Right cardiac atrium (tissue), 5 donors: ENCODE measurements at regions not wholly inside any gene's neighbourhood (a gene's known extent, or its start where the extent isn't known, plus 50 kb on each side); places are given as distances from the start of the nearest gene placed in this dataset.

Source experiments
- ATAC-seq, 2 donors: fragments of 200-7000 bp; cut with Tn5 transposase; one replicate each; pipeline versions ENCODE4 v1.8.0 to v1.9.1; 2020; ENCODE audit warnings: moderate library complexity in 2 of 2, mild to moderate bottlenecking in 1 of 2
- DNase-seq, 3 donors: peaks; one replicate each; pipeline ENCODE4 v3.0.0-alpha.2; 2020
- H3K27ac ChIP-seq: one replicate; pipeline ENCODE4 v1.5.1; 2013; ENCODE audit warnings: mild to moderate bottlenecking, low read length, control low read depth, moderate library complexity
- H3K27me3 ChIP-seq: one replicate; pipeline ENCODE4 v1.6.1; 2013; ENCODE audit not compliant: control insufficient read depth, insufficient read depth
- H3K4me1 ChIP-seq: one replicate; pipeline ENCODE4 v1.6.1; 2013; ENCODE audit warnings: low read length; ENCODE audit not compliant: control insufficient read depth, insufficient read depth
- H3K4me3 ChIP-seq: one replicate; pipeline ENCODE4 v1.5.1; 2013; ENCODE audit warnings: low read length, control low read depth
- H3K9me3 ChIP-seq: one replicate; pipeline ENCODE4 v1.6.1; 2013; ENCODE audit warnings: low read length; ENCODE audit not compliant: control insufficient read depth
- WGBS: extraction: QIAGEN DNeasy Blood & Tissue Kit; methylation state at CpG from one replicate; pipeline ENCODE4 v1.1.7; 2013; 5-methylcytosine and 5-hydroxymethylcytosine counted together
- intact Hi-C, 4 donors: fragments of 100-400 bp; cut with DNase I; formaldehyde crosslinking; loops; one replicate each; pipeline versions ENCODE4 v1.11.0 to v1.14.0; 2022 to 2023
- donor health status: healthy with polysubstance abuse.
- donor health status: DM: no; HTN: yes; CAD: no.
- donor health status: DM: no; HTN: no; CAD: no.
- donor health status: DM: no; HTN: yes; CAD: no; lungs with severe emphysema.
- donor health status: DM: yes; HTN: yes; CAD: no.

DNA sequence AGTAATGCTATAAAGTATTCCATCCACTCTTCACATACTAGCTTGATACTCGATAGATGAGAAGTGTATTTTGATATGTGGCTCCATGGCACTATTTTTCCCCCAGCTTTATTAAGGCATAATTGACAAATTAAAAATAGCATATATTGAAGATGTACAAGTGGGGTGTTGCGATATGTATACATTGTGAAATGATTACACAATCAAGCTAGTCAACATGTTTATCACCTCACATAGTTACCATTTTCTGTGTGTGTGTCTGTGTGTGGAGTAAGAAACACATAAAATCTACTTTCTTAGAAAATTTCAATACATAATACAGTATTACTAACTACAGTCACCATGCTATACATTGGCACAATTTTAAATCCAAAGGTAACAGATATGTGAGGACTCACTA, 82.5 kb upstream of the MYT1L start:
- H3K9me3 ChIP-seq, result no peaks in the 10 kb centered on the region
- no peak overlapping the region for H3K4me3 ChIP-seq
- WGBS, result 90% methylated on average over 2 of the region's 2 CpGs
- intact Hi-C loops, result no loop called here
- H3K27ac ChIP-seq, result no peak overlapping the region
- no peak for DNase-seq
- ATAC-seq, result no peak
- H3K27me3 ChIP-seq, result no peaks in the 10 kb centered on the region
- H3K4me1 ChIP-seq, result no peaks in the 10 kb centered on the region

DNA sequence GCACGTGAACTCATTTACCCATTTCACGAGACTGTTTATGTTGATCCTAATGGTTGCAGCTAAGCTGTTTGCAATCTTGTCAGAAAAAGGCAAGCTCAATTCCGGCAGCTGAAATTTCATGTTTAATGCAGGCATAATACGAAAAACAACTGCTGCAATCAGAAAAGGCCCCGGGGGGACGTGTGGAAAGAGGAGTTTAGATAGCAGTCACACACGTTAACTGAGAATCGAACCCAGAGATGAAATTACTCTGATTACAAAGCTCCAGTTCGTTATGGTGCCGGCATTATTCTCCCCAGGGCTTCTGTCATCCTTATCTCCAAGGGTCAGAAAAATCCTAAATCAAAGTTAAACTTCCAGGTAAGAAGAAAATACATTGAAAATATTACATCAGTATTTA, 79.9 kb upstream of the MYT1L start:
- H3K27me3 ChIP-seq, result no peaks in the 10 kb centered on the region
- 68% methylated on average over 10 of the region's 10 CpGs for WGBS
- intact Hi-C loops, result no loop called here
- DNase-seq, result no peak
- no peak overlapping the region for H3K4me3 ChIP-seq
- ATAC-seq, result no peak
- no peaks in the 10 kb centered on the region for H3K9me3 ChIP-seq
- H3K27ac ChIP-seq, result no peak overlapping the region
- no peaks in the 10 kb centered on the region for H3K4me1 ChIP-seq

DNA sequence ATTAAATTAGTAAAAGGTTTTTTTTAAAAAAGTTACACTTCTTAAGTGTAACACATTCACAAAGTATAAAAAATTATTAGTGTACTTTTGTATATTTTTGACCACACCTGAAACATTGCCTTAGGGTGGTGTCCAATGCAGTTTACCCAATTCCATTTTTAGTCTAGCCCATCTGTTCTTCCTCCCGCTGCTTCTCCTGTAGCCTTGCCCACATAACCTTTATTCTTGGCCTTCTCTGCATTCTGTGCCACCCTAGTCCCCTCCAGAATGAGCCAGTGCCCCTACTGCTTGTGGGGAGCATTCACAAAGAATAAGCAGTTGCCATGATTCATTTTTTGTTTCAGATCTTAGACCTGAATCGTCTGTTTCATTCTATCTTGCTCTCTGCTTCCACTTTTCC, 78.4 kb upstream of the MYT1L start:
- Histone ChIP-seq H3K9me3 (no peaks in the 10 kb centered on the region), H3K4me1 (no peaks in the 10 kb centered on the region), H3K27me3 (no peaks in the 10 kb centered on the region), H3K4me3 (no peak overlapping the region), H3K27ac (no peak overlapping the region)
- ATAC-seq, result no peak
- WGBS, result 75% methylated on average over 2 of the region's 2 CpGs
- DNase-seq, result no peak
- intact Hi-C loops, result no loop called here

DNA sequence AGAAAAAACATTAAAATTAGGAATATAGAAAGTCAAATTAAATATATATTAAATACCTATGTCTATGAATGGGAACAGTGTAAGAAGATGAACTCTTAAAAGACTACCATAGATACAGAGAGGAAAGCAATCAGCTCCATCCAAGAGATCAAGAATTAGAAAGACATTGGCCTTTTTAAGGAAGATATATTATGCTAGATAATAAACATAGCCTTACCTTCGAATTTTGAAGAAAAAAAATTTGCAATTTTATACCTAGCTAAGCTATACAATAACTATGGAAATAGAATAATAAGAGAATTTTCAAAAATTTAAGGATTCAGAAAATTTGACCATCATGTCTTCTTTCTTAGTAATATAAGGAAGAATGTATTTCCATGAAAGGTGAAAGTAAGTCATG, 74.7 kb upstream of the MYT1L start:
- 66% methylated on average over 1 of the region's 1 CpG for WGBS
- Histone ChIP-seq H3K9me3 (no peaks in the 10 kb centered on the region), H3K4me3 (no peak overlapping the region), H3K4me1 (no peaks in the 10 kb centered on the region), H3K27me3 (no peaks in the 10 kb centered on the region), H3K27ac (no peak overlapping the region)
- no peak for ATAC-seq
- intact Hi-C loops, result no loop called here
- DNase-seq, result no peak

DNA sequence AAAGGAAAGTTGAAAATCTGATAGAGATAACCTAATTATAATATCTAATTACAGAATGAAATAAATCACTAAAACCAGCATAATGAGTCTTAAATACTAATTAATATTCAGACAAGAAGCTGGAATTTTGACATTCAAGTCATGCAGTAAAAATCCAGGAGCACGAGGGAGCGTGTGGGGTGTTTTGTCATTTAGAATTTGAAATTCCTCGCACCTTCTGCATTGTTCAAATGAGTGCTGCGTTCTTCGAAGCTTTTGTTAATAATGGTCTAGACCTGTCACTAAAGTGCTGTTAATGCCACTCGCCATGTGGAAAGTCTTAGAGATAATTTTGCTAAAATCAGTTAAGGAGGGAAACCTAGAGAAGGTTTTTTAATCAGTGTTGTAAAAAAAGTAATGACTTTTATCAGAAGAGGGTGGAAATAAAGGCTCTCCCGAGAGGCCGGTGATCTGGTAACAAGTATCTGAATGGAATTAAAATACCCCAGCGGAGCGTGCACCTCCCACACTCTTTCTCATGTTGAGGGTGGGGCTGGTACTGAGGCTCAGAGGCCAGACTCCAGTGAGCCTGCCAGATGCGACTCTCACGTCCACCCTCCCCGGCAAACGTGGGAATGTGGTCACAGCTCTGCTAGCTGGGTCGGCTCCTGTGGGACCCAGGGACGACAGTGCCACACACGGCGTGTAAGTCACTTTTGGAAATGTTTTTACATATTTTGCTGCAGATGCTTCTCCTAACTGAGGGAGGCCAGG, 69.4 kb upstream of the MYT1L start:
- ATAC-seq (no peak), DNase-seq (no peak)
- intact Hi-C loops, result no loop called here

DNA sequence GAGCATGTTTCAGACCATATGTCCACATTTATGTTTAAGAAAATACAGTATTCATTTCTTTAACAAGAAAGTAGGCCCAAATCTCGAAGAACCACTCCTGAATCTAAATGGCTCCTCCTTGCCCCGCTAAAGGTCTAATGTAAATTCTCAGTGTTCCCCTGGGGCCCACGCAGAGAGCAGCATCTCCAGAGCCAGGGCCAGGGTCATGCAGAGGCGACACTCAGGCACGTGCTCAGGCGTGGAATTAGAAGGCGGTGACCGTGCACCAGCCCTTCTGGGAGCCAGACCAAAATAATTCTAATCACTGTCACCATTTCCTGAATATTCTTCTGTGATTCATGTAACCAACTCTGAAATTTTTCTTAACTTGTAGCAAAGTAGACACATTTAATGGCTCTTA, 68.3 kb upstream of the MYT1L start:
- no peak for ATAC-seq
- Histone ChIP-seq H3K4me1 (no peaks in the 10 kb centered on the region), H3K9me3 (no peaks in the 10 kb centered on the region), H3K27ac (no peak overlapping the region), H3K4me3 (no peak overlapping the region), H3K27me3 (no peaks in the 10 kb centered on the region)
- no peak for DNase-seq
- intact Hi-C loops, result no loop called here
- WGBS, result 58% methylated on average over 8 of the region's 8 CpGs

More for the DNA sequence above, 69.4 kb upstream of the MYT1L start:
- Histone ChIP-seq H3K9me3 (no peaks in the 10 kb centered on the region), H3K4me1 (no peaks in the 10 kb centered on the region), H3K4me3 (no peak overlapping the region), H3K27ac (no peak overlapping the region), H3K27me3 (no peaks in the 10 kb centered on the region)
- WGBS, result 77% methylated on average over 18 of the region's 18 CpGs

DNA sequence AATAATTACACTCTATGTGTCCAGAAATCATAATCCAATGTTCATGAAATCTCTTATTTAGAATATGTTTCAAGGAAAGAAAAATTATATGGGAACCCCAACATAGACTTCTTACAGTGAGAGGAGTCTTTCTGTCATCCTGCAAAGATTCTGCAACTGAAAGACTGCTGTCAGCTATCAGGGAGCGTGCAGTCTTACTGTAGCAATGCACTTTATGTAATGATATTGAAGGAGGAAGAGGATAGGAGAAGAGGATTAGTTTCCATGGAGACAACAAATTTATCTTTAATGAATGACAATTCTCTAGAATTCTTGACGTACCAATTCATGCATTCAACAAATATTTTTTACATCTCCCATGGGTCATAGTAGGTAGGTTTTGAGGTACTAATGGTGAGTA, 61.3 kb upstream of the MYT1L start:
- Histone ChIP-seq H3K4me1 (no peaks in the 10 kb centered on the region), H3K27ac (no peak overlapping the region), H3K27me3 (no peaks in the 10 kb centered on the region), H3K4me3 (no peak overlapping the region), H3K9me3 (no peaks in the 10 kb centered on the region)
- WGBS, result 82% methylated on average over 2 of the region's 2 CpGs
- intact Hi-C loops, result no loop called here
- ATAC-seq, result no peak
- DNase-seq, result no peak

DNA sequence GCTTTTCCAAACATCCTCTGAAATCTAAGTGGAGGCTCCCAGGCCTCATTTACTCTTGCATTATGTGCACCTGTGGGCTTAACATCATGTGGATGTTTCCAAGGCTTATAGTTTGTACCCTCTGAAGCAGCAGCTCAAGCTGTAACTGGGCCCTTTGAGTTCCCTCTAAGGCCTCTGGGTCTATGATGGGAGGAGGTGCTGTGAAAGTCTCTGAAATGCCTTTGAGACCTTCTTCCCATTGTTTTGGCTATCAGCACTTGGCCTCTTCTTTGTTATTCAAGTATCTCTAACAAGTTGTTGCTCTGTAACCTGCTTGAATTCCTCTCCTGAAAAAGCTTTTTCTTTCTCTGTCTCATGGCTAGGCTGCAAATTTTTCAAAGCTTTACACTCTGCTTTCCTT, 58.1 kb upstream of the MYT1L start:
- no peak overlapping the region for H3K4me3 ChIP-seq
- no peak for DNase-seq
- no peaks in the 10 kb centered on the region for H3K27me3 ChIP-seq
- no peak overlapping the region for H3K27ac ChIP-seq
- H3K9me3 ChIP-seq, result no peaks in the 10 kb centered on the region
- H3K4me1 ChIP-seq, result no peaks in the 10 kb centered on the region
- no peak for ATAC-seq
- intact Hi-C loops, result no loop called here
